Kidney (tissue), 13 donors: ENCODE measurements at regions not wholly inside any gene's neighbourhood (a gene's known extent, or its start where the extent isn't known, plus 50 kb on each side); places are given as distances from the start of the nearest gene placed in this dataset.

Experiments
- DNase-seq, 5 donors: peaks; one replicate each; pipeline ENCODE4 v3.0.0-alpha.2; 2013 to 2020
- FAIRE-seq: peaks from 2 replicates; lab custom pipeline; 2012; peaks lifted over from hg19 to GRCh38; lab: Jason Lieb, UNC
- H3K27ac ChIP-seq, 2 donors: one replicate each; pipeline ENCODE4 v1.7.0; 2013; ENCODE audit warnings: low read depth in 2 of 2, low read length in 2 of 2, inconsistent platforms in 1 of 2
- H3K27me3 ChIP-seq: one replicate; pipeline ENCODE4 v1.7.1; 2013; ENCODE audit warnings: low read length, inconsistent platforms; ENCODE audit not compliant: control insufficient read depth, insufficient read depth
- H3K36me3 ChIP-seq, 3 donors: one replicate each; pipeline versions ENCODE4 v1.7.0 to v1.7.1; 2013; ENCODE audit warnings: low read length in 3 of 3, control low read depth in 1 of 3, inconsistent platforms in 1 of 3; ENCODE audit not compliant: insufficient read depth in 3 of 3, control insufficient read depth in 2 of 3
- H3K4me1 ChIP-seq, 3 donors: one replicate each; pipeline versions ENCODE4 v1.7.0 to v1.7.1; 2013; ENCODE audit warnings: low read length in 3 of 3, inconsistent platforms in 1 of 3, low read depth in 1 of 3; ENCODE audit not compliant: control insufficient read depth in 2 of 3, insufficient read depth in 2 of 3
- H3K4me3 ChIP-seq, 3 donors: one replicate each; pipeline versions ENCODE4 v1.7.0 to v1.8.1; 2013; ENCODE audit warnings: low read length in 3 of 3, control low read depth in 1 of 3, inconsistent platforms in 1 of 3
- H3K9ac ChIP-seq, 3 donors: one replicate each; pipeline versions ENCODE4 v1.7.0 to v1.7.1; 2013; ENCODE audit warnings: low read length in 3 of 3, control low read depth in 1 of 3, inconsistent platforms in 1 of 3
- H3K9me3 ChIP-seq, 3 donors: one replicate each; pipeline versions ENCODE4 v1.7.0 to v1.7.1; 2013; ENCODE audit warnings: low read length in 3 of 3, control low read depth in 1 of 3, inconsistent platforms in 1 of 3; ENCODE audit not compliant: control insufficient read depth in 2 of 3, insufficient read depth in 1 of 3
- CTCF ChIP-seq: IDR thresholded peaks from 3 replicates; pipeline ENCODE4 v1.5.1; 2012; ENCODE audit warnings: mild to moderate bottlenecking, moderate library complexity, borderline replicate concordance; ENCODE audit not compliant: insufficient read depth; ENCODE audit errors: extremely low read depth
- intact Hi-C: fragments of 100-400 bp; cut with DNase I; formaldehyde crosslinking; loops from one replicate; pipeline ENCODE4 v1.11.1; 2022
- donor health status: control.
- donor health status: control.
- donor health status: control.
- donor health status: control.
- donor health status: control.
- donor health status: DM: yes; HTN: yes; CAD: no.
- donor health status: Normal renal cell carcinoma (clear cell type).

- Histone ChIP-seq H3K4me3 (no peak overlapping the region), H3K4me1 (no peaks in the 10 kb centered on the region), H3K36me3 (no peaks in the 10 kb centered on the region), H3K27ac (no peak overlapping the region), H3K27me3 (no peaks in the 10 kb centered on the region), H3K9me3 (peaks cover 0 to 10% (median 0%) of the 10 kb centered on the region in 3 donors), H3K9ac (no peak overlapping the region)
- intact Hi-C loops: no loop called here
- FAIRE-seq (no peak), DNase-seq (no peak)
- no peak for TF ChIP-seq CTCF
These were observed 52.6 kb upstream of the ICA1 start for GRCh38 chr7:8314566-8314965.

GRCh38 chr7:8319115-8319514 lies 57.1 kb upstream of the ICA1 start:
- Histone ChIP-seq H3K4me1 (no peaks in the 10 kb centered on the region), H3K4me3 (no peak overlapping the region), H3K36me3 (no peaks in the 10 kb centered on the region), H3K9ac (no peak overlapping the region), H3K27me3 (no peaks in the 10 kb centered on the region), H3K27ac (no peak overlapping the region), H3K9me3 (peaks cover 0 to 11% (median 0%) of the 10 kb centered on the region in 3 donors)
- FAIRE-seq (no peak), DNase-seq (no peak)
- intact Hi-C loops: no loop called here
- TF ChIP-seq CTCF: no peak

GRCh38 chr7:8320174-8320573 lies 58.2 kb upstream of the ICA1 start:
- no peak for FAIRE-seq
- no peaks in the 10 kb centered on the region for H3K36me3 ChIP-seq
- no peak for TF ChIP-seq CTCF
- no peaks in the 10 kb centered on the region for H3K4me1 ChIP-seq
- H3K9me3 ChIP-seq: peaks cover 0 to 11% (median 0%) of the 10 kb centered on the region in 3 donors
- no peak overlapping the region for H3K27ac ChIP-seq
- H3K4me3 ChIP-seq: no peak overlapping the region
- no peak overlapping the region for H3K9ac ChIP-seq
- no peak for DNase-seq
- H3K27me3 ChIP-seq: no peaks in the 10 kb centered on the region
- intact Hi-C loops: no loop called here

- H3K27ac ChIP-seq: no peak overlapping the region
- DNase-seq: no peak
- no peaks in the 10 kb centered on the region for H3K4me1 ChIP-seq
These were observed 59.3 kb upstream of the ICA1 start for GRCh38 chr7:8321312-8321711.

More at GRCh38 chr7:8321312-8321711, 59.3 kb upstream of the ICA1 start:
- Histone ChIP-seq H3K27me3 (no peaks in the 10 kb centered on the region), H3K9ac (no peak overlapping the region), H3K9me3 (peaks cover 0 to 11% (median 0%) of the 10 kb centered on the region in 3 donors), H3K36me3 (no peaks in the 10 kb centered on the region), H3K4me3 (no peak overlapping the region)
- intact Hi-C loops: no loop called here
- no peak for TF ChIP-seq CTCF
- no peak for FAIRE-seq
